ENCODE measurements at regions not wholly inside any gene's neighbourhood (a gene's known extent, or its start where the extent isn't known, plus 50 kb on each side); places are given as distances from the start of the nearest gene placed in this dataset.

DNA sequence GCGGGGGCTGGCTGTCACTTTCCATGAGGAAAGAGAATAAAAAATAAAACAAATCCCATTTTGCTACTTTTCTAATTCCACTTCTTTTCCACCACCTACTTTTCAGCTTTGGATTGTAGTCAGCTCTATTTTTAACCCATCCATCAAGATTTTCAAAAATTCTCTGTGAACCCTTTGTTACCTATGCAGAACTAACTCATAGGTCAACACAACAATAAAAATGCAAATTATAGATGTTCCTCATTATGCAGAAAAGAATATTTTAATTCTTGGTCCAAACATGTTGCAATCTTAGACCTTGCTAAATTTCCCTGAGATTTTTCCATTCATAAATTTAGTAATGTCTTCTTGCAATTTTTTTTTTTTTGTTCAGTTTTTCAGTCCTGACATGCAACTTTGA, 454.5 kb downstream of the ADAMTS20 start:
- DNase-seq (ENCODE audit: low read depth): no peak

- no peak for DNase-seq (ENCODE audit: low read depth)
Measured at GRCh38 chr12:43095669-43096280, 456.2 kb downstream of the ADAMTS20 start.

DNA sequence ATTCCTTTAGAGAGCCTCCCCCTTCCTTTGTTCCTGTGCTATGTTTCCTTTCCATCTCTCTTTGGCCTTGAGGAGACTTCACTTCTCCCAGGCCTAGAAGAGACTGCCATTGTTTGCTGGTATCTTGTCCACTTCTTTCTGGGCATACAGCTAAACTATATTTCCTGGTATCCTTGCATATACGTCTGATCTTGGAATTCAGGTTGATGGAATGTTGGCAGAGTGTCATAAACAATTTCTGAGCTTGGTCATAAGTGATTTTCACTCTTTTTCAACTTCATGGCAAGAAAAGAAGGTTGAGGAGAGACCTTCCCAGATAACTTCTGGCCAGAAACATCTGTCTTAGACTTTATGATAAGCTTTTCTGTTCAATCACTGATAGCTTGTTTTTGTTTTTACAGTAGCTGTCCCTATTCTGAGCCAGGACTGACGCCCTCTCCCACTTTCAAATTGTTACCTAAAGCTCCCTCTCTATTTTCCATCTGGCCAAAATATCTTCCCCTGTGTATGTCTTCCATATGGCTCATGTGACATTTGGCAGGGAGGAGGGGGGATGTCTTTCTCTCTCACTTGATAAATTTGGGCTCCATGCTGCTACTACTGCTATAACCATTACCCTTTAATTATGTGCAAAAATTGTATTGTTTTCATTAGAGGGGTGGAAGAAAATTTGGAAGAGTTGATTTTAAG, 457.0 kb downstream of the ADAMTS20 start:
- DNase-seq (ENCODE audit: low read depth): no peak

DNA sequence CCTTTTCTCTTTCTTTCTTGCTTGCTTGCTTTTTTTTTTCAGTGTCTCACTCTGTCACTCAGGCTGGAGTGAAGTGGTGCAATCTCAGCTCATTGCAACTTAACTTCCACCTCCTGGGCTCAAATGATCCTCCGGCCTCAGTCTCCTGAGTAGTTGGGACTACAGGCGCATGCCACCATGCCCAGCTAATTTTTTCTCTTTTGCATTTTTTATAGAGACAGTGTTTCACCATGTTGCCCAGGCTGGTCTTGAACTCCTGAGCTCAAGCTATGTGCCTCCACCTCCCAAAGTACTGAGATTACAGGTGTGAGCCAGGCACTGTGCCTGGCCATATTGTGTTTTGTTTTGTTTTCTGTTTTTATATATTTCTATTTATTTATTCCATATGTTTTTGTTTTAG, 461.0 kb downstream of the ADAMTS20 start:
- DNase-seq (ENCODE audit: low read depth): no peak

DNA sequence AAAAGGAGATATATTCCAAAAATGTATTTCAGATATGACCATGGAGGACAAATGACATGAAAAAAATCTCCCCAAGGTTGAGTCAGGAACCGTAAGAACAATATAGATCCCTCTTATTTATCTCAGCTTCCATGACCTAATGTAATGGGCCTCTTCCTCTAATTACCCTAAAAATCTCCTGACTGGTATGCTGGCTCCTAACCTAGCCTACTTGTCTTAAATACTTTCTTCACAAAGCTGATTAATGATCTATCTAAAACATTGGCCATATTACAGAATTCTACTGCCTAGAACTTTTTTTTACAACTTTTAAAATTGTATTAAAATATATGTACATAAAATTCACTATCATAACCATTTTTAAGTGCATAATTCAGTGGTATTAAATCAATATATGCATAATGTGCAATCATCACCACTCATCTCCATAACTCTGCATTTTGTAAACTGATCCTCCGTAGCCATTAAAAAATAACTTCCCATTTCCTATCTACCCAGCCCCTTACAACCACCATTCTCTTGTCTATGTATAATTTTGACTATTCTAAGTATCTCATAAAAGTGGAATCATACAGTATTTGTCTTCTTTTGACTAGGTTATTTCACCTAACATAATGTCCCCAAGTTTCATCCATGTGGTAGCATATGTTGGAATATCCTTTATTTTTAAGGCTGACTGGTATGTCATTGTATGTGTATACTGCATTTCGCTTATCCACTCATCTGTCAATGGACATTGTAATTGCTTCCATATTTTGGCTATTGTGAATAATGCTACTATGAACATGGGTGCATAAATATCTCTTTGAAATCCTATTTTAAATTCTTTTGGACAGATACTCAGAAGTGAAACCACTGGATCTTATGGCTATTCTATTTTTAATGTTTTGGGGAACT, 464.6 kb downstream of the ADAMTS20 start:
- DNase-seq (ENCODE audit: low read depth): no peak

GRCh38 chr12:43079476-43079875, 472.5 kb downstream of the ADAMTS20 start:
- DNase-seq (ENCODE audit: low read depth): no peak

DNA sequence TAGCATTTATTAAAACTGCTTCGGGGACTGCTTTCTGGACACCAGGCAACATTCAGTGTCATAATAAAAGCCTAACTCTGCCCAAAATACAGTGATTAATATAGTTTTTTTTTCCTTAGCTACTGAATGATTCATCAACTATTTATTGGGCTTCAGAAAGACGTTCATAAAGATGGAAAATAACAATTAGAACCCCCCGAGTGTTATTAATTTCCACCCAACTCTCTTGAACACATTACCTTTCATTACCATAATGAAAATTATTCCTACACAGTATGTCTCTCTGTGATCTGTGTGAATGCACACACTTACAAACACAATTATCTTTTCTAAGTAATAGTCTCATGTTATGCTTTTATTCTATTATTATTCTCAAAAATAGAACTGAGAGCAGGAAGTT, 473.0 kb downstream of the ADAMTS20 start:
- no peak for DNase-seq (ENCODE audit: low read depth)

DNA sequence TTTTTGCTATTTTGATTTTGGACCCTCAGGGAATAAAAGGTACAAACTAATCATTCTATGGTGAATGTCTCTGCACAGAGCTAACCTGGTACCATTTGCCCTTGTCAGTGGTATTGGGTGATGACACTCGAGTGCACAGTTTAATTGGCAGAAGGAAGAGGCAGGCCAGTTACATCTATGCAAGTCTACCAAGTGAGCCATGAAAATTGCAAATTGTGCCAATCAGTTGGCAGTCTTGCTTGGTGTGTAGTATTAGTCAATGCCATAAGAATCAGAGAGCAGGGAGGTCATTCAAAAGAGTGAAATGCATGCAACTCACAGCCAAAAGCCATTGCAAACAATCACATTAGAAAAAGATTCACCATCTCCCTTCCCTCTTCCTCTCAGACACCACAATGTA, 479.6 kb downstream of the ADAMTS20 start:
- DNase-seq (ENCODE audit: low read depth): no peak

- DNase-seq (ENCODE audit: low read depth): no peak
Measured at GRCh38 chr12:43069768-43070221, 480.2 kb upstream of the PRICKLE1 start.

DNA sequence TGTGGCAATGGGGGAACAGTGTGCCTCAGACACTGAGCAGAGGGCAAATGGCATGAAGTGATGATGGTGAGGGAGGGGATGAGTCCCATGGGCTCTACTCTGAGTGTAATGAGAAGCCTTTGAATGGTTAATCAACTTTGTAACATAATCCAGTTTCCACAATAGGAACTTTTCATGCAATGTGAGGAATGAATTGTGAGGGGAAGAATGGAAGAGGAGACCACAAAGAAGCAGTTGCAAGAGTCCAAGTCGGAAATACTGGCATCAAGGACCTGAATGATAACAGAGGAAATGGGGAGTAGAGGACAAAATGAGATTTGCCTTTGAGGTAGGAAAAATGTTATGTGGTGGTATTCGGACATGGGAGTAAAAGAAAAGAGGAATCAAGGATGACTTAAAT, 476.9 kb upstream of the PRICKLE1 start:
- no peak for DNase-seq (ENCODE audit: low read depth)

GRCh38 chr12:43063650-43064049, 474.1 kb upstream of the PRICKLE1 start:
- DNase-seq (ENCODE audit: low read depth): no peak

DNA sequence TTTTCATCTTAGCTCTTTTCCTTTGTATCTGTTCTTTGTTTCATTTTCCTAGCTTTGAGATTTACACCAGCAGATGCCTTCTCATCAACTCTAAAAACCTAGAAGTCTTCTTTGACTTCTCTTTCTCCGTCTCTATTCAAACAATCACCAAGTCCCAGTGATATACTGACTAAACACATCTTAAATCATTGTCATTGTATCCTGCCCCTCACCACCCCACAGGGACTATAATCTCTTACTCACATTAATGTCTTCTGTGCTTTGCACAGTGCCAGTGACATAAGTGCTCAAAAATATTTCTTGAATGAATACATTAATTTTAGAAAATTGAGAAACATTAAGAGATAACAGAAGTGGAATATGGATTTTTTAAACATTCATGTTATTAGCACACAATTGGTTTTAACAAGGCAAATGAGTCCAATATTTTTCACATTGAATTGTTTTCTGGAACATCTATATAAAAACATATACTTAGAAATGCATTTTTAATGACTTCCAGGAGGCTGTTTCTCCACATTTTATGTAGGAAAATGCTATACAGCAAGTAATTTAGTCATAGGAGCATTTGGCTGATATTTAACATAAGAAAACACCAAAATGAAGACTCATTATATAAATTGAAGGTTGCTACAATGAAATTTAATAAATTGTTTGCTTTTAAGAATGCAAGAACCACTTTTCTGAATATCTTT, 472.8 kb upstream of the PRICKLE1 start:
- DNase-seq (ENCODE audit: low read depth): no peak

- no peak for DNase-seq (ENCODE audit: low read depth)
Measured at GRCh38 chr12:43060742-43061141, 471.2 kb upstream of the PRICKLE1 start.

DNA sequence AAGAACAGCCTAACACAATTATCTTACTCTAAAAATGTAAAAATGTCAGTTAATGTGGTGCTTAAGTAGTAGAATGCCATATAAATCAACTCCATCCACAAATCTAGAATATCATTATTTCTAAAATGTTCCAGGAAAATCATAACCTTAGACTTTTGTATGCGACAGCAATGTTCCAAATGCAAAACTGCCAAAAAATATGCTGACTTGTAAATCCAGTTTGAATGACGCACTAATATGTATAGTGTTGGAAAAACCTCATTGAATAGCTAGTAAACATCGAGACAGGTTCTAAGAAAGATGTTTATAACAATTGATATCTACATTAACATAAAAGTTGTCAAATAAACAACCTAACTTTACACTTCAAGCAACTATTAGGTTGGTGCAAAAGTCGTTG, 469.1 kb upstream of the PRICKLE1 start:
- DNase-seq (ENCODE audit: low read depth): no peak

DNA sequence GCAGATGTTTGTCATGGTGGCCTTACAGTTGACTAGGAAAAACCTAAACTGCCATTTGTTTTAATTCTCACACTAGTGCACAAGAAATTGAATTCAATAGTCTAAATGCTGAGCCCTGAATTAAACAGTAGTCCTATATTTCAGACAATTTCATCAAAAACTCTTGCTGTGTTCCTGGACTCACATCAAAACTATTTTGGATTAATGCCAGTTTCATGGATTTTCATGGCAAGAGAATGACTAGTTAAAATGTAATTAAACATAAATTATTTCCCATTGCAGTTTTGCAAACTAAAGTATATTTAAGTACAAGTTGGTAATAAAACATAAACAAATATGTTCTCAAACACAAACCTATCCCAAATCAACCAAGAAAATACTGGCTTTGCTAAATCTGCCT, 468.0 kb upstream of the PRICKLE1 start:
- no peak for DNase-seq (ENCODE audit: low read depth)

- DNase-seq (ENCODE audit: low read depth): no peak
Measured at GRCh38 chr12:43054085-43054484, 464.5 kb upstream of the PRICKLE1 start.

DNA sequence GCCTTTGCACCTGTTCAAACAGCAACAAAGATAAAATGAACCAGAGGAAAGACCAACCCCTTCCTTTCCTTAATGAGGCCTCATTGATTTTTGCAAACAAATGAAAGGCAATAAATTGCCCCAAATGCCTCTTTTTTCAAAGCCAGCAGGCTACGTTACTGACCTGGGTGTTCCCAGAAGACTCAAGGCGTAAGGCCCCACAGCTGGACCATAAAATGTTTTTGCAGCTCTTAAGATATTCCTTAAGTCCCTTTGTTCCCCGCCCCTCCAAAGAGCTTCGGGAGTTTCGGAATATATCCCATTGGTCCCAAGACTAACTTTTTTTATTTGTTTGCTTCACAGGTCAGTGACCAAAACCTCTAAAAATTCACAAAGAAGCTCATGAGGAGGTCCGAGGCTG, 462.9 kb upstream of the PRICKLE1 start:
- no peak for DNase-seq (ENCODE audit: low read depth)

DNA sequence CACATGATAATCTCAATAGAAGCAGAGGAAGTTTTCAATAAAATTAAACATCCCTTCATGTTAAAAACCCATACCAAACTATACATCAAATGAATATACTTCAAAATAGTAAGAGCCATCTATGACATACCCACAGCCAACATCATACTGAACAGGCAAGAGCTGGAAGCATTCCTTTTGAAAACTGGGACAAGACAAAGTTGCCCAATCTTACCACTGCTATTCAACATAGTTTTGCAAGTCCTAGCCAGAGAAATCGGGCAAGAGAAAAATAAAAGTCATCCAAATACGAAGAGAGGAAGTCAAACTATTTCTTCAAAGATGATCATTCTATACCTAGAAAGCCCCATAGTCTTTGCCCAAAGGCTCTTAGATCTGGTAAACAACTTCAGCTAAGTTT, 454.7 kb upstream of the PRICKLE1 start:
- no peak for DNase-seq (ENCODE audit: low read depth)

DNA sequence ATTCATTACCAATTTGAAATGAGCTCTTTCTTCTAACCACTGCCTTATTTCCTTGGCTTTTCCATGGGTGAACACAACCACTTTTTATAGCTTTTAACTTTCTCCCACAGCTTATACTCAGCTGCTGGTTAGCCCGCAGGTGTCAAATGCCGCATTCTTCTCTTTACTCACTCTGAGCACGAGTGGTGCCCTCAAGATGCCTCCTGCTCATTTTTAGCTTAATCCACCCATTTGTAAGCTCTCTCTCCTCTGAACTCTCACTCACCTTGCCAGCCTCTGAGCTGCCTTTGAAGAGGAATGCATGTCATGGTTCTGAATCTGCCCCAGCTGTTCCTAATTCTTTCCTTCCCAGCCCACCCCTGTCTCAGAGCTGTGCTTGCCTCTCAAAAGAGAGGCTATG, 449.4 kb upstream of the PRICKLE1 start:
- DNase-seq (ENCODE audit: low read depth): no peak

DNA sequence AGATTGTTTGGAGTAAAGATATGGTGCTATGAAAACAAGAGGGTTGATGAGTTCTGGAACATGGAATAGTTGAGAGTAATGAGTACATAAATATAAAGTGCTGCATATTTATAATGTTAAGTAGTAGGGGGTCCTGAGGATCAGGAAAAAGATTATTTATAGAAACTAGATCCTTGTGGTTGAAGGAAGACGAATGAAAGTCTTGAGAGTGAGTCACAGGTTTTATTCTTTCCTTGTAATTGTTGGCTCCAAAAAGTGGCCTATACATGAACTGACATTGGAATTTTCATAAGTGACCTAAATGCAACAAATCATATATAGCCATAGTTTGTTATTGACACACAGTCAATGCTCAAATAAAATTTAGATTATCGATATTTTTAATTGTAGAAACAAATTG, 440.4 kb upstream of the PRICKLE1 start:
- DNase-seq (ENCODE audit: low read depth): no peak

GRCh38 chr12:43028826-43029225, 439.3 kb upstream of the PRICKLE1 start:
- no peak for DNase-seq (ENCODE audit: low read depth)

DNA sequence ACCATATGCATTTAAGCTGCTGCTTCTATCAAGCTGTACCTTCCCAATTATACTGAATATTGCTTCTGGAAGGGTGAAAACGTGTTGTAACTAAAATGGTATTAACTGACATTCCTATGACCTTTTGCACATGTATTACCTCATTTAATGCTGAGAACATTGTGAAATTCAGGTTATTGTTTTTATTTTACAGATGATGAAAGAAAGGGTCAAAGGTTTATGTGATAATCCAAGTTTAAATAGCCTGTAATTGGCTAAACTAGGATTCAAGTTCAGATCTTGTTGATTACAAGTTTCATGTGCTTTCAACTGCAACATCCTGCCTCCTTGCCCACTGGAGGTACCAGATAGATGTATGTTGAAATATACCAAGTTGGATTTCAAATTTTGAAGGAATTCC, 433.3 kb upstream of the PRICKLE1 start:
- no peak for DNase-seq (ENCODE audit: low read depth)
